ENCODE measurements at regions not wholly inside any gene's neighbourhood (a gene's known extent, or its start where the extent isn't known, plus 50 kb on each side); places are given as distances from the start of the nearest gene placed in this dataset.

GRCh38 chr6:170131351-170131750 lies 159.5 kb downstream of the DLL1 start:
- DNase-seq, result no peak

GRCh38 chr6:170130771-170131241 lies 160.1 kb downstream of the DLL1 start:
- DNase-seq, result no peak

GRCh38 chr6:170130201-170130621 lies 160.7 kb downstream of the DLL1 start:
- no peak for DNase-seq

- no peak for DNase-seq
Observed at GRCh38 chr6:170129691-170130171, 161.1 kb downstream of the DLL1 start.

GRCh38 chr6:170128811-170129681 lies 161.8 kb downstream of the DLL1 start:
- no peak for DNase-seq

- no peak for DNase-seq
Observed at GRCh38 chr6:170128346-170128745, 162.5 kb downstream of the DLL1 start.

- no peak for DNase-seq
Observed at GRCh38 chr6:170127151-170127550, 163.7 kb downstream of the DLL1 start.

- no peak for DNase-seq
Observed at GRCh38 chr6:170125456-170126300, 165.2 kb downstream of the DLL1 start.

GRCh38 chr6:170124836-170125235 lies 166.0 kb downstream of the DLL1 start:
- no peak for DNase-seq

GRCh38 chr6:170124150-170124549 lies 166.7 kb downstream of the DLL1 start:
- DNase-seq, result no peak

- DNase-seq, result no peak
Observed at GRCh38 chr6:170122651-170123050, 168.2 kb downstream of the DLL1 start.

GRCh38 chr6:170117111-170117972 lies 173.5 kb downstream of the DLL1 start:
- DNase-seq, result no peak

- no peak for DNase-seq
Observed at GRCh38 chr6:170116636-170117035, 174.2 kb downstream of the DLL1 start.

GRCh38 chr6:170114956-170115855 lies 175.7 kb downstream of the DLL1 start:
- no peak for DNase-seq

GRCh38 chr6:170114187-170114945 lies 176.5 kb downstream of the DLL1 start:
- DNase-seq, result no peak

- no peak for DNase-seq
Observed at GRCh38 chr6:170113141-170113540, 177.7 kb downstream of the DLL1 start.

GRCh38 chr6:170112583-170112860 lies 178.4 kb downstream of the DLL1 start:
- DNase-seq, result no peak

- DNase-seq, result no peak
Observed at GRCh38 chr6:170111816-170112582, 178.9 kb downstream of the DLL1 start.

GRCh38 chr6:170111141-170111664 lies 179.7 kb downstream of the DLL1 start:
- no peak for DNase-seq

Measured in stimulated activated CD4-positive, alpha-beta T cell treated with anti-CD3 and anti-CD28 coated beads, Interleukin-4, amount 100 ng/mL, for 4 hours (primary cell).